ENCODE measurements at regions not wholly inside any gene's neighbourhood (a gene's known extent, or its start where the extent isn't known, plus 50 kb on each side); places are given as distances from the start of the nearest gene placed in this dataset.

GRCh38 chr13:40109351-40109844, 453.9 kb downstream of the COG6 start:
- H3K9ac ChIP-seq (ENCODE audit: low read length): no peak overlapping the region
- no peaks in the 10 kb centered on the region for H3K9me2 ChIP-seq (ENCODE audit: low read depth, low read length)
- TF ChIP-seq EZH2 (IDR thresholded peaks at IDR 0.05; ENCODE audit: borderline replicate concordance, low read length): no peak
- TF ChIP-seq, protein P1, sequence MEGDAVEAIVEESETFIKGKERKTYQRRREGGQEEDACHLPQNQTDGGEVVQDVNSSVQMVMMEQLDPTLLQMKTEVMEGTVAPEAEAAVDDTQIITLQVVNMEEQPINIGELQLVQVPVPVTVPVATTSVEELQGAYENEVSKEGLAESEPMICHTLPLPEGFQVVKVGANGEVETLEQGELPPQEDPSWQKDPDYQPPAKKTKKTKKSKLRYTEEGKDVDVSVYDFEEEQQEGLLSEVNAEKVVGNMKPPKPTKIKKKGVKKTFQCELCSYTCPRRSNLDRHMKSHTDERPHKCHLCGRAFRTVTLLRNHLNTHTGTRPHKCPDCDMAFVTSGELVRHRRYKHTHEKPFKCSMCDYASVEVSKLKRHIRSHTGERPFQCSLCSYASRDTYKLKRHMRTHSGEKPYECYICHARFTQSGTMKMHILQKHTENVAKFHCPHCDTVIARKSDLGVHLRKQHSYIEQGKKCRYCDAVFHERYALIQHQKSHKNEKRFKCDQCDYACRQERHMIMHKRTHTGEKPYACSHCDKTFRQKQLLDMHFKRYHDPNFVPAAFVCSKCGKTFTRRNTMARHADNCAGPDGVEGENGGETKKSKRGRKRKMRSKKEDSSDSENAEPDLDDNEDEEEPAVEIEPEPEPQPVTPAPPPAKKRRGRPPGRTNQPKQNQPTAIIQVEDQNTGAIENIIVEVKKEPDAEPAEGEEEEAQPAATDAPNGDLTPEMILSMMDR (IDR thresholded peaks at IDR 0.05; ENCODE audit: low read length): no peak
- H3K79me2 ChIP-seq (ENCODE audit: insufficient read depth, low read length): no peaks in the 10 kb centered on the region
- no peak overlapping the region for H2AFZ ChIP-seq (ENCODE audit: low read length)
- no peak overlapping the region for H3K4me3 ChIP-seq (ENCODE audit: low read depth, low read length, poor library complexity, severe bottlenecking)
- H3F3A ChIP-seq (ENCODE audit: insufficient read depth, low read length): no peaks in the 10 kb centered on the region
- H3K4me2 ChIP-seq (ENCODE audit: low read length): no peak overlapping the region
- H3K27me3 ChIP-seq (ENCODE audit: insufficient read depth, low read length): no peaks in the 10 kb centered on the region
- H3K36me3 ChIP-seq (ENCODE audit: insufficient read depth, low read length): peaks cover 24% of the 10 kb centered on the region
- H3K4me1 ChIP-seq (ENCODE audit: insufficient read depth, low read length, severe bottlenecking): peaks cover 8% of the 10 kb centered on the region
- no peak overlapping the region for H3K27ac ChIP-seq (ENCODE audit: low read depth, low read length, poor library complexity, severe bottlenecking)
- H3K9me3 ChIP-seq (ENCODE audit: low read length): no peaks in the 10 kb centered on the region
- no peaks in the 10 kb centered on the region for H4K20me1 ChIP-seq (ENCODE audit: insufficient read depth, low read length)

DNA sequence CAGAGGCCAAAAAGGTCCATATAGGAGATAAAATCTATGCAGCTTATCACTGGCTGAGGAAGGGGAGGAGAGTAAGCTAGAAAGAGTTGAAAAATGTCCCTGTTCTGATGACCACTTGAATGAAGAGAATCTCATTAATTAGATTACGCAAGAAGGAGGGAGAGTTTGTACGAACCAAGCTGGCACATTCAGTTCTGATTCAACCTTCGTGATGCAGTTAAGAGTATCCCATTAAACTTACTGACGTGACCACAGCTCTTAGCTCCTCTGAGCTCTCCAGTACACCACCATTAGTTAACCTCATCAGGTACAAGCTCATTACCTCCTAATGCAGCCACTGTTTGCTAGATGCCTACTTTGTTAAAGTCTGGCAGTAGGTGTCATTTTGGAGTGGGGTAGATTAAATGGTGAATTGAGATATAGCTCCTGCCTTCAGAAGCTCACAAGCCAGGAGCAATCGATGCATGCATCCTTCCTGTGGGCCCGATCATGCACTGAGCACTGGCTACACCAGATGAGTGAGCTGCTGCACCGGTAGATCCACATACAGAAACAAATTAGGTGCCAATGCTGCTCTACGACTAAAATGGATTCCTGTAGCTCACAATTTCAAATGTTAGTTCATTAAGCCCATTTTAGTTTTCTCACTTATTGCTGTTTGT, 458.3 kb downstream of the COG6 start:
- Histone ChIP-seq H3K9me3 (ENCODE audit: low read length) (no peaks in the 10 kb centered on the region), H3K36me3 (ENCODE audit: insufficient read depth, low read length) (peaks cover 24% of the 10 kb centered on the region), H3F3A (ENCODE audit: insufficient read depth, low read length) (no peaks in the 10 kb centered on the region), H3K9ac (ENCODE audit: low read length) (no peak overlapping the region; the same call in 1 of the 2 replicates), H3K79me2 (ENCODE audit: insufficient read depth, low read length) (no peaks in the 10 kb centered on the region), H2AFZ (ENCODE audit: low read length) (no peak overlapping the region), H3K4me3 (ENCODE audit: low read depth, low read length, poor library complexity, severe bottlenecking) (no peak overlapping the region), H4K20me1 (ENCODE audit: insufficient read depth, low read length) (no peaks in the 10 kb centered on the region), H3K4me1 (ENCODE audit: insufficient read depth, low read length, severe bottlenecking) (peaks cover 31% of the 10 kb centered on the region), H3K9me2 (ENCODE audit: low read depth, low read length) (no peaks in the 10 kb centered on the region), H3K4me2 (ENCODE audit: low read length) (peak overlapping the region; percentile 26; the same call in 1 of the 2 replicates), H3K27ac (ENCODE audit: low read depth, low read length, poor library complexity, severe bottlenecking) (peak overlapping the region; percentile 66), H3K27me3 (ENCODE audit: insufficient read depth, low read length) (no peaks in the 10 kb centered on the region)
- TF ChIP-seq, protein P1 (IDR thresholded peaks at IDR 0.05; ENCODE audit: low read length): no peak
- no peak for TF ChIP-seq EZH2 (IDR thresholded peaks at IDR 0.05; ENCODE audit: borderline replicate concordance, low read length)

DNA sequence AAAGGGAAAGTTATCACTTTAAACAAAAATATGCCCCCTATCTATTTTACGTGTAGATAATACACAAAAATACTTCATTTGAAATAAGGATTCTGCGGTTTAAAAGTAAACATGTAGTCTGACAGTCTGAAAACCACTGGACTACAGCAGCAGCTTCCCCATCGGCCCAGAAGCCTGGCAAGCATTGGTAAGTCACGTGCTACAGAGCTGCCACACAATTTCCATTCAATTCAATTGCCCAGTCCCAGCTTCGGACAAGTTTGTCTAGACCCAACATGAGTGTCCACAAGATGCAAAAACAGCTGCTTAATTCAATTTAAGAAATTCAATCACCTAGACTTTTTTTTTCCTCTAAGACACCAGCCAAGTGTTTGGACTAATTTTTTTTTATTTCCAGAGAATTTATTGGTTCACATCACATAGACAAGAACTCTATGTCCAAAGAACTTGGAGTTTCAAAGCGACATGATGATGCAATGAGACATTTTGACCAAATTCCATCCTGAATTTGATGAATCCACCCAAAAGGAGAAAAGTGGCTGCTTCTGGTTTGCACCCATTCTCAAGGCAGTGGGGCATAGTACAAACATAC, 458.9 kb downstream of the COG6 start:
- Histone ChIP-seq H3K27me3 (ENCODE audit: insufficient read depth, low read length) (no peaks in the 10 kb centered on the region), H3K4me1 (ENCODE audit: insufficient read depth, low read length, severe bottlenecking) (peaks cover 31% of the 10 kb centered on the region), H3K4me2 (ENCODE audit: low read length) (peak overlapping the region; percentile 26; the same call in 1 of the 2 replicates), H3K79me2 (ENCODE audit: insufficient read depth, low read length) (no peaks in the 10 kb centered on the region), H3K27ac (ENCODE audit: low read depth, low read length, poor library complexity, severe bottlenecking) (peak overlapping the region; percentile 66), H4K20me1 (ENCODE audit: insufficient read depth, low read length) (no peaks in the 10 kb centered on the region), H2AFZ (ENCODE audit: low read length) (no peak overlapping the region), H3K9me2 (ENCODE audit: low read depth, low read length) (no peaks in the 10 kb centered on the region), H3F3A (ENCODE audit: insufficient read depth, low read length) (no peaks in the 10 kb centered on the region), H3K4me3 (ENCODE audit: low read depth, low read length, poor library complexity, severe bottlenecking) (no peak overlapping the region), H3K9ac (ENCODE audit: low read length) (no peak overlapping the region; the same call in 1 of the 2 replicates), H3K36me3 (ENCODE audit: insufficient read depth, low read length) (peaks cover 24% of the 10 kb centered on the region), H3K9me3 (ENCODE audit: low read length) (no peaks in the 10 kb centered on the region)
- TF ChIP-seq, protein P1 (IDR thresholded peaks at IDR 0.05; ENCODE audit: low read length): no peak
- TF ChIP-seq EZH2 (IDR thresholded peaks at IDR 0.05; ENCODE audit: borderline replicate concordance, low read length): no peak
